SU-DHL-6 (cell line): ENCODE measurements at regions not wholly inside any gene's neighbourhood (a gene's known extent, or its start where the extent isn't known, plus 50 kb on each side); places are given as distances from the start of the nearest gene placed in this dataset.

Experiments used
- EZH2phosphoT487 ChIP-seq: fragments of 200-600 bp; sonication (generic), shearing (Covaris generic); conservative IDR thresholded peaks from 2 replicates; pipeline ENCODE4 v1.6.1; 2018; ENCODE audit warnings: mild to moderate bottlenecking, antibody characterized with exemption, low read length, moderate library complexity, mixed read lengths
- TF ChIP-seq, protein P1 (sequence below): fragments of 200-600 bp; sonication (generic); IDR thresholded peaks from one replicate; pipeline ENCODE4 v1.5.1; 2017; ENCODE audit warnings: antibody characterized with exemption, mild to moderate bottlenecking, low read length, moderate library complexity; ENCODE audit not compliant: insufficient read depth, poor library complexity, severe bottlenecking

DNA sequence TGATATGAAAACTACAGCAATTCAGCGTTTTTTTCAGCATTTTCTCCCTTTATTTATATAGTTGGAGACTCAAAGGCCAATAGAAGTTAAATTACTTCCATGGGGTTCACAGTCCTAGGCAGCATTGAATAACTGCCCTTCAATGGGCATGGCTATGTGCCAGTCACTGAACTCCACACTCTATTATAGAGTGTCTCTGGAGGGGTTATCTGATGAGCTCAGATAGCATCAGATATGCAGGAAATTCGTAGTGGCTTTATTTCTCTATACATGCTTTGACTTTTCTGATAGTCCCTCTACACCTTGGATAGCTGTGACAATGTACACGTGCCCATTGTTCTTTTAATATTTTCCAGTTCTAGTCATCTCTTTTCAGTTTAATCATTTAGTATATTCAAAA is 396.9 kb upstream of the CBLB start:
- TF ChIP-seq, protein P1, sequence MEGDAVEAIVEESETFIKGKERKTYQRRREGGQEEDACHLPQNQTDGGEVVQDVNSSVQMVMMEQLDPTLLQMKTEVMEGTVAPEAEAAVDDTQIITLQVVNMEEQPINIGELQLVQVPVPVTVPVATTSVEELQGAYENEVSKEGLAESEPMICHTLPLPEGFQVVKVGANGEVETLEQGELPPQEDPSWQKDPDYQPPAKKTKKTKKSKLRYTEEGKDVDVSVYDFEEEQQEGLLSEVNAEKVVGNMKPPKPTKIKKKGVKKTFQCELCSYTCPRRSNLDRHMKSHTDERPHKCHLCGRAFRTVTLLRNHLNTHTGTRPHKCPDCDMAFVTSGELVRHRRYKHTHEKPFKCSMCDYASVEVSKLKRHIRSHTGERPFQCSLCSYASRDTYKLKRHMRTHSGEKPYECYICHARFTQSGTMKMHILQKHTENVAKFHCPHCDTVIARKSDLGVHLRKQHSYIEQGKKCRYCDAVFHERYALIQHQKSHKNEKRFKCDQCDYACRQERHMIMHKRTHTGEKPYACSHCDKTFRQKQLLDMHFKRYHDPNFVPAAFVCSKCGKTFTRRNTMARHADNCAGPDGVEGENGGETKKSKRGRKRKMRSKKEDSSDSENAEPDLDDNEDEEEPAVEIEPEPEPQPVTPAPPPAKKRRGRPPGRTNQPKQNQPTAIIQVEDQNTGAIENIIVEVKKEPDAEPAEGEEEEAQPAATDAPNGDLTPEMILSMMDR = no peak
- TF ChIP-seq EZH2phosphoT487 = no peak
